ENCODE measurements at regions not wholly inside any gene's neighbourhood (a gene's known extent, or its start where the extent isn't known, plus 50 kb on each side); places are given as distances from the start of the nearest gene placed in this dataset.

GRCh38 chr2:151138507-151138906 is 123.2 kb downstream of the RBM43 start (continued):
- TF ChIP-seq JUNB (IDR thresholded peaks at IDR 0.05; ENCODE audit: unreplicated experiment) (no peak), EZH2phosphoT487 (IDR thresholded peaks at IDR 0.05; ENCODE audit: unreplicated experiment) (no peak), CREB1 (CRISPR knock-in tag; IDR thresholded peaks at IDR 0.05; ENCODE audit: low read depth) (no peak), POLR2AphosphoS5 (IDR thresholded peaks at IDR 0.05; ENCODE audit: low read depth) (no peak), EZH2 (IDR thresholded peaks at IDR 0.05; ENCODE audit: low read depth, unreplicated experiment) (no peak)
- TF ChIP-seq, protein P1, sequence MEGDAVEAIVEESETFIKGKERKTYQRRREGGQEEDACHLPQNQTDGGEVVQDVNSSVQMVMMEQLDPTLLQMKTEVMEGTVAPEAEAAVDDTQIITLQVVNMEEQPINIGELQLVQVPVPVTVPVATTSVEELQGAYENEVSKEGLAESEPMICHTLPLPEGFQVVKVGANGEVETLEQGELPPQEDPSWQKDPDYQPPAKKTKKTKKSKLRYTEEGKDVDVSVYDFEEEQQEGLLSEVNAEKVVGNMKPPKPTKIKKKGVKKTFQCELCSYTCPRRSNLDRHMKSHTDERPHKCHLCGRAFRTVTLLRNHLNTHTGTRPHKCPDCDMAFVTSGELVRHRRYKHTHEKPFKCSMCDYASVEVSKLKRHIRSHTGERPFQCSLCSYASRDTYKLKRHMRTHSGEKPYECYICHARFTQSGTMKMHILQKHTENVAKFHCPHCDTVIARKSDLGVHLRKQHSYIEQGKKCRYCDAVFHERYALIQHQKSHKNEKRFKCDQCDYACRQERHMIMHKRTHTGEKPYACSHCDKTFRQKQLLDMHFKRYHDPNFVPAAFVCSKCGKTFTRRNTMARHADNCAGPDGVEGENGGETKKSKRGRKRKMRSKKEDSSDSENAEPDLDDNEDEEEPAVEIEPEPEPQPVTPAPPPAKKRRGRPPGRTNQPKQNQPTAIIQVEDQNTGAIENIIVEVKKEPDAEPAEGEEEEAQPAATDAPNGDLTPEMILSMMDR (conservative IDR thresholded peaks at IDR 0.05; ENCODE audit: low read depth in 2 of 2) = no peak
- TF ChIP-seq, protein P2, sequence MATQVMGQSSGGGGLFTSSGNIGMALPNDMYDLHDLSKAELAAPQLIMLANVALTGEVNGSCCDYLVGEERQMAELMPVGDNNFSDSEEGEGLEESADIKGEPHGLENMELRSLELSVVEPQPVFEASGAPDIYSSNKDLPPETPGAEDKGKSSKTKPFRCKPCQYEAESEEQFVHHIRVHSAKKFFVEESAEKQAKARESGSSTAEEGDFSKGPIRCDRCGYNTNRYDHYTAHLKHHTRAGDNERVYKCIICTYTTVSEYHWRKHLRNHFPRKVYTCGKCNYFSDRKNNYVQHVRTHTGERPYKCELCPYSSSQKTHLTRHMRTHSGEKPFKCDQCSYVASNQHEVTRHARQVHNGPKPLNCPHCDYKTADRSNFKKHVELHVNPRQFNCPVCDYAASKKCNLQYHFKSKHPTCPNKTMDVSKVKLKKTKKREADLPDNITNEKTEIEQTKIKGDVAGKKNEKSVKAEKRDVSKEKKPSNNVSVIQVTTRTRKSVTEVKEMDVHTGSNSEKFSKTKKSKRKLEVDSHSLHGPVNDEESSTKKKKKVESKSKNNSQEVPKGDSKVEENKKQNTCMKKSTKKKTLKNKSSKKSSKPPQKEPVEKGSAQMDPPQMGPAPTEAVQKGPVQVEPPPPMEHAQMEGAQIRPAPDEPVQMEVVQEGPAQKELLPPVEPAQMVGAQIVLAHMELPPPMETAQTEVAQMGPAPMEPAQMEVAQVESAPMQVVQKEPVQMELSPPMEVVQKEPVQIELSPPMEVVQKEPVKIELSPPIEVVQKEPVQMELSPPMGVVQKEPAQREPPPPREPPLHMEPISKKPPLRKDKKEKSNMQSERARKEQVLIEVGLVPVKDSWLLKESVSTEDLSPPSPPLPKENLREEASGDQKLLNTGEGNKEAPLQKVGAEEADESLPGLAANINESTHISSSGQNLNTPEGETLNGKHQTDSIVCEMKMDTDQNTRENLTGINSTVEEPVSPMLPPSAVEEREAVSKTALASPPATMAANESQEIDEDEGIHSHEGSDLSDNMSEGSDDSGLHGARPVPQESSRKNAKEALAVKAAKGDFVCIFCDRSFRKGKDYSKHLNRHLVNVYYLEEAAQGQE (IDR thresholded peaks at IDR 0.05; ENCODE audit: unreplicated experiment) = no peak

DNA sequence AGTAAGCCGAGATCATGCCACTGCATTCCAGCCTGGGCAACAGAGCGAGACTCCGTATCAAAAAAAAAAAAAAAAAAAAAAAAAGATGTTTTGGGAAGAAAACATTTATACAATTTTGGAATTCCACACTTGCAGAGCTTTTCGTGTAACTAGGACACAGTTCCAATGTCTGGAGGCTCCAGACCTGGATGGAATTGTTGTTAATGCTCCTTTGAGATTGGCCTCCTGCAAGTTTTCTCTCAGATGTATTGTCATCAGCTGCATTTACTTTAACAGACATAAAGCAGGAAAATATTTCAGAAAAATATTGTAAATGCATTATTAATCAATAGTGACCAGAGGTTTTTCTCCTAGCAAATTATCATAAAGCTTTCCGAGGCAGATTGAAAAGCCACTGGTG is 124.1 kb downstream of the RBM43 start:
- no peaks in the 10 kb centered on the region for H3K9me2 ChIP-seq (ENCODE audit: insufficient read depth)
- H3K4me3 Mint-ChIP-seq = no peak overlapping the region
- no peak overlapping the region for H3K4me2 ChIP-seq
- no peak overlapping the region for H3K27ac ChIP-seq (ENCODE audit: low read depth)
- no peaks in the 10 kb centered on the region for H3K27me3 ChIP-seq (ENCODE audit: insufficient read depth)
- no peaks in the 10 kb centered on the region for H4K20me1 ChIP-seq (replicated peaks; ENCODE audit: insufficient read depth)
- H3K4me1 Mint-ChIP-seq = no peaks in the 10 kb centered on the region
- peaks cover 3% of the 10 kb centered on the region; the same call in 1 of the 3 replicates for H3K9me3 Mint-ChIP-seq
- no peaks in the 10 kb centered on the region for H3F3A ChIP-seq (replicated peaks; ENCODE audit: low read depth)
- no peaks in the 10 kb centered on the region for H3K79me2 ChIP-seq (replicated peaks; ENCODE audit: insufficient read depth)
- H3K4me1 ChIP-seq (ENCODE audit: insufficient read depth) = no peaks in the 10 kb centered on the region
- no peaks in the 10 kb centered on the region for H3K36me3 ChIP-seq (ENCODE audit: insufficient read depth)
- no peak overlapping the region for H3K27ac Mint-ChIP-seq
- H2AFZ ChIP-seq = 0 out of 2 replicates have a peak overlapping the region, but pooled peaks have one; percentile 17
- H3K27me3 Mint-ChIP-seq (ENCODE audit: insufficient read depth, low read depth, poor library complexity) = peaks cover 2% of the 10 kb centered on the region
- no peaks in the 10 kb centered on the region for H3K36me3 Mint-ChIP-seq (ENCODE audit: low read depth)
- DNase-seq (ENCODE audit: low spot score) = no peak
- no peak for ATAC-seq
- no peak overlapping the region for H3K4me3 ChIP-seq
- TF ChIP-seq NANOG (IDR thresholded peaks at IDR 0.05; ENCODE audit: borderline replicate concordance) (no peak), EZH2 (IDR thresholded peaks at IDR 0.05; ENCODE audit: low read depth, unreplicated experiment) (no peak), JUNB (IDR thresholded peaks at IDR 0.05; ENCODE audit: unreplicated experiment) (no peak), POLR2AphosphoS5 (IDR thresholded peaks at IDR 0.05; ENCODE audit: low read depth) (no peak), ZNF114 (CRISPR knock-in tag; IDR thresholded peaks at IDR 0.05) (no peak), ETS1 (IDR thresholded peaks at IDR 0.05) (no peak), ZNF331 (CRISPR knock-in tag; IDR thresholded peaks at IDR 0.05; ENCODE audit: low read depth) (no peak), EZH2phosphoT487 (IDR thresholded peaks at IDR 0.05; ENCODE audit: unreplicated experiment) (no peak), STAT1 (IDR thresholded peaks at IDR 0.05; ENCODE audit: unreplicated experiment) (no peak), CREB1 (CRISPR knock-in tag; IDR thresholded peaks at IDR 0.05; ENCODE audit: low read depth) (no peak)
- TF ChIP-seq, protein P1 (conservative IDR thresholded peaks at IDR 0.05; ENCODE audit: low read depth in 2 of 2) = no peak
- TF ChIP-seq, protein P2 (IDR thresholded peaks at IDR 0.05; ENCODE audit: unreplicated experiment) = no peak

Measured in GM23338 (cell line).